ENCODE measurements at regions not wholly inside any gene's neighbourhood (a gene's known extent, or its start where the extent isn't known, plus 50 kb on each side); places are given as distances from the start of the nearest gene placed in this dataset.

GRCh38 chr2:18182861-18183260 is 304.4 kb downstream of the KCNS3 start:
- TF ChIP-seq POLR2A (IDR thresholded peaks at IDR 0.05), result no peak
- TF ChIP-seq, protein P1, sequence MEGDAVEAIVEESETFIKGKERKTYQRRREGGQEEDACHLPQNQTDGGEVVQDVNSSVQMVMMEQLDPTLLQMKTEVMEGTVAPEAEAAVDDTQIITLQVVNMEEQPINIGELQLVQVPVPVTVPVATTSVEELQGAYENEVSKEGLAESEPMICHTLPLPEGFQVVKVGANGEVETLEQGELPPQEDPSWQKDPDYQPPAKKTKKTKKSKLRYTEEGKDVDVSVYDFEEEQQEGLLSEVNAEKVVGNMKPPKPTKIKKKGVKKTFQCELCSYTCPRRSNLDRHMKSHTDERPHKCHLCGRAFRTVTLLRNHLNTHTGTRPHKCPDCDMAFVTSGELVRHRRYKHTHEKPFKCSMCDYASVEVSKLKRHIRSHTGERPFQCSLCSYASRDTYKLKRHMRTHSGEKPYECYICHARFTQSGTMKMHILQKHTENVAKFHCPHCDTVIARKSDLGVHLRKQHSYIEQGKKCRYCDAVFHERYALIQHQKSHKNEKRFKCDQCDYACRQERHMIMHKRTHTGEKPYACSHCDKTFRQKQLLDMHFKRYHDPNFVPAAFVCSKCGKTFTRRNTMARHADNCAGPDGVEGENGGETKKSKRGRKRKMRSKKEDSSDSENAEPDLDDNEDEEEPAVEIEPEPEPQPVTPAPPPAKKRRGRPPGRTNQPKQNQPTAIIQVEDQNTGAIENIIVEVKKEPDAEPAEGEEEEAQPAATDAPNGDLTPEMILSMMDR (IDR thresholded peaks at IDR 0.05), result no peak

Measured in ovary (tissue), 3 donors.